ENCODE measurements at regions not wholly inside any gene's neighbourhood (a gene's known extent, or its start where the extent isn't known, plus 50 kb on each side); places are given as distances from the start of the nearest gene placed in this dataset.

GRCh38 chr6:119609865-119610264 lies 260.3 kb upstream of the MAN1A1 start:
- TF ChIP-seq CTCF (conservative IDR thresholded peaks at IDR 0.05) = no peak
- TF ChIP-seq ZFX (IDR thresholded peaks at IDR 0.05) = no peak

Measured in C4-2B (cell line).